ENCODE measurements at regions not wholly inside any gene's neighbourhood (a gene's known extent, or its start where the extent isn't known, plus 50 kb on each side); places are given as distances from the start of the nearest gene placed in this dataset.

GRCh38 chr9:96109680-96110351, 192.2 kb downstream of the HSD17B3 start:
- no peak for TF ChIP-seq CTCF (IDR thresholded peaks at IDR 0.05; ENCODE audit: low read depth, low read length, poor library complexity, severe bottlenecking)
- TF ChIP-seq EZH2phosphoT487 (IDR thresholded peaks at IDR 0.05; ENCODE audit: borderline replicate concordance, low read length) = no peak

Measured in DOHH2 (cell line).